SU-DHL-6 (cell line): ENCODE measurements at regions not wholly inside any gene's neighbourhood (a gene's known extent, or its start where the extent isn't known, plus 50 kb on each side); places are given as distances from the start of the nearest gene placed in this dataset.

Experiments used
- CTCF ChIP-seq: fragments of 200-600 bp; sonication (generic); IDR thresholded peaks from one replicate; pipeline ENCODE4 v1.5.1; 2017; ENCODE audit warnings: antibody characterized with exemption, mild to moderate bottlenecking, low read length, moderate library complexity; ENCODE audit not compliant: insufficient read depth, poor library complexity, severe bottlenecking
- EZH2phosphoT487 ChIP-seq: fragments of 200-600 bp; sonication (generic), shearing (Covaris generic); conservative IDR thresholded peaks from 2 replicates; pipeline ENCODE4 v1.6.1; 2018; ENCODE audit warnings: mild to moderate bottlenecking, antibody characterized with exemption, low read length, moderate library complexity, mixed read lengths

DNA sequence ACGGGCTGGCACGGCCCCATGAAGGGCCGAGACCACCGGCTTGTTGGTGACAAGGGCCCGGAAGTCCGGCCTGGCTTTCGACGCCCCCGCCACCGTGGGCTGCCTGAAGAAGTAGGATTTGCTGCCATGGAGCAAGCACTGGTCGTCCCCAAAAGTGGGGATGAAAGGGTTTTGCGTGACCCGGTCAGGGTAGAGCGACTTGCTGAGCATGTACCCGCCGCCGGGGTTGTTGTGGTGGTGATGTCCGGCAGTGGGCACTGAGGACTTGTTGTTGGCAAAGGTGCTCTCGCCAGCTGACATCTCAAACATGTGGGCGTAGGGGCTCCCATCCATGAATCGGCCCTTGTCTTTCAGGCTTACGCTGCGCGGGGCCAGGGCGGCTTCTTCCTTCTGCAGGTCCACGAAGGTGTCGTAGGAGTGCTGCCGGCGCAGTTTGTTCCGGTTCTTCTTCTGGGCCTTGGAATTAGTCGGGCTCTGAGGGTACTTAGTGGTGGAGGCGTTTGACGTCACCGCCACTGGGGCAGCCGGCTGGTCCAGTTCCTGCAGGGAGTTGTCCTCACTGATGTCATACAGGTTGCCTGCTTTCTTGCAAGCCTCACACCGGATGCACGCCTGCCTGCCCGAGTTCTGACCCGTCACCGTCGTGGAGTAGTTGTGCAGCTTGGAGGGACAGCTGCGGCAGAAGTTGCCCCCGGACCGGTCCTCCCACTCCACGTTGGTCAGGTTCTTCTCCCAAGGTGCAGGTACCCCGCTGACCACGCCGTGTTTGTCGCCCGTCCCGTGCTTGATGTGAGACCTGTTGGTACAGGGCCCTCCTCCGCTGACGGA lies 366.6 kb downstream of the EMP1 start:
- TF ChIP-seq CTCF = no peak
- TF ChIP-seq EZH2phosphoT487 = no peak
